ENCODE measurements at regions not wholly inside any gene's neighbourhood (a gene's known extent, or its start where the extent isn't known, plus 50 kb on each side); places are given as distances from the start of the nearest gene placed in this dataset.

DNA sequence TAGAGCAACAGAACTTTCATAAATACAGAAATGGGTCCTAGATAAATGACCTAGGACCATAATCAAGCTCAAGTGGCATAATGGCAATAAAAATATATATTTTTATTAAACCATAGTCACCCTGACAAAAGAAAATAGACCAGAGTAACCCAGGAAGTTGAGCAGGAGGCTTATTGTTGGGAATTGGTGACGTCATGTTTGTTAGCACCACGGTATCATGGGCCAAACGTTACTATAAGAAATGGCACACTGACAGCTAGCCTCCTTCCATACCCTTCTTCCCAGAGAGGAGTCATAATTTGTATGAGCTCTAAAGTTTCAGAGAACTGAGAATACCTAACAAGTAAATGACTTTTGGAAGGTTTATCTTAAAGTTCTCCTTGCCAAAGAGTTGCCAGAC is 1698.2 kb downstream of the REEP3 start:
- TF ChIP-seq POLR2A (IDR thresholded peaks at IDR 0.05): no peak
- TF ChIP-seq, protein P1, sequence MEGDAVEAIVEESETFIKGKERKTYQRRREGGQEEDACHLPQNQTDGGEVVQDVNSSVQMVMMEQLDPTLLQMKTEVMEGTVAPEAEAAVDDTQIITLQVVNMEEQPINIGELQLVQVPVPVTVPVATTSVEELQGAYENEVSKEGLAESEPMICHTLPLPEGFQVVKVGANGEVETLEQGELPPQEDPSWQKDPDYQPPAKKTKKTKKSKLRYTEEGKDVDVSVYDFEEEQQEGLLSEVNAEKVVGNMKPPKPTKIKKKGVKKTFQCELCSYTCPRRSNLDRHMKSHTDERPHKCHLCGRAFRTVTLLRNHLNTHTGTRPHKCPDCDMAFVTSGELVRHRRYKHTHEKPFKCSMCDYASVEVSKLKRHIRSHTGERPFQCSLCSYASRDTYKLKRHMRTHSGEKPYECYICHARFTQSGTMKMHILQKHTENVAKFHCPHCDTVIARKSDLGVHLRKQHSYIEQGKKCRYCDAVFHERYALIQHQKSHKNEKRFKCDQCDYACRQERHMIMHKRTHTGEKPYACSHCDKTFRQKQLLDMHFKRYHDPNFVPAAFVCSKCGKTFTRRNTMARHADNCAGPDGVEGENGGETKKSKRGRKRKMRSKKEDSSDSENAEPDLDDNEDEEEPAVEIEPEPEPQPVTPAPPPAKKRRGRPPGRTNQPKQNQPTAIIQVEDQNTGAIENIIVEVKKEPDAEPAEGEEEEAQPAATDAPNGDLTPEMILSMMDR (IDR thresholded peaks at IDR 0.05): no peak
